Embryonic facial prominence (tissue), 1 donor: ENCODE measurements at regions not wholly inside any gene's neighbourhood (a gene's known extent, or its start where the extent isn't known, plus 50 kb on each side); places are given as distances from the start of the nearest gene placed in this dataset.

Experiments used
- DNase-seq: peaks from one replicate; pipeline ENCODE4 v3.0.0-alpha.2; 2016; ENCODE audit errors: extremely low spot score

DNA sequence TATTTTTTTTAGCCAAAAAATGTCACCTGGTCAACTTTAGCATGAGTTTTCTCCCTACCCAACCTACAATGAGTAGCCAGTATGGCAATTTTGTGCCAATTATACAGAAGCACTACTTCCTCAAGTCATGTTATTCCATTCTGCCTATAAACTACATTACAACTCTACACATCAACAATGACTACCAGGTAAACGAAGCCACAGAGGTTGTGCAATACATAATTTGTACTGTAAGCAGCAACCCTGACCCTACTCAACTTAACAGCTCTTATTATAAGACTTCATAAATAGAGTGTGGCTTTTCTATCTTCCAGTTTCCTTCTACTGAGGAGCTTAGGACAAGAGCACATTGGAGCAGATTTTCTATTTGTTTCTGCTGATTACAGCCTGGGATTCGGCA lies 160.5 kb downstream of the HS3ST1 start:
- DNase-seq = no peak

DNA sequence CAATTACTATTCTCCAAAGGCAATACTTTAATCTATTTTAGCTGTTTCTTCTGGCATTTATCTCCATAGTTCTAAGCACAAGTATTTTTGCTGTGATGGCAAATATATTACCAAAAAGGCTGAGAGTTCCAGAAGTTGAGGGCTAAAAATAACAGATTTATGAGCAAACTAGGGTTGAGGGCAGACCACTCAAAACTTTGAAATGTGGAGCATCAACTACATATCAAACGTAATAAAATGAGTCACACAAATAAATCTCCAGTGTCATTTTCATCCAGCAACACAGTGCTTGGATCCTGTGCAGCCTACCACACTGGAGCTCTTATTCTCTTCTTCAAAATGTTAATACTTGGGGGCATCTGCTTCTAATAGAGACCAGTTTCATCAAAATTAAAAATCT lies 163.9 kb downstream of the HS3ST1 start:
- DNase-seq = no peak

DNA sequence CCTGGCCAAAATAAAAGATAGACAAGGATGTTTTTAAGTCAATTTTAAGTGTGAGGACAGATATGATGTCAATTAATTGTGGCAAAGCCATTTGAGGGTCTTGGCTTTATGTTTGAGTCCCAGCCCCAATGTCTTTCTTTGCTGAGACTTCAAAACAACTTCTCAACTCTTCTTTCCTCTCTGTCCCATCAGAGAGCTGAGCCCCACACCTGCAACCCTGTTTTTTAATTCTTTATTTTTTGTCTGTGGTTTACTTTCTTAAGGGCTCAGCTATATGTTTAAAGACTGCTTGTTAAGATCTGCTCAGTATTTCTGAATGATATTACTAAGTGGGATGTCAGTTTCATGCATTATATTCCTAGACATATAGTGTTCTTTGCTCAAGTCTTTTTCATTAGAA lies 164.3 kb downstream of the HS3ST1 start:
- no peak for DNase-seq

DNA sequence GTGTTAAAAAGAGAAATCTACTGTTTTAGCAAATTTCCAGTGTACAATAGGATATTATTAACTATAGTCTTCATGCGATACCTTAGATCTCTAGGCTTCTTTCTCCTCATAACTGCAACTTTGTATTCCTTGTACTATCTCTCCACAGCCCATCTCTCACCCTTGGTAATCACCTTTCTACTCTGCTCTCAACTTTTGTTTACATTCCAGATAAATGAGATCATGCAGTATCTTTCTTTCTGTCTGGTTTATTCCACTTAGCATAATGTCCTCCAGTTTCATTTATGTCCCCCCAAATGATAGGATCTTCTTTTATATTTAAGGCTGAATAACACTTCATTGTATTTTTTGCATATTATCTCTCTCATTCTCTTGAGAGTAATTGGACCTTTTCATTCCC lies 165.5 kb downstream of the HS3ST1 start:
- no peak for DNase-seq

DNA sequence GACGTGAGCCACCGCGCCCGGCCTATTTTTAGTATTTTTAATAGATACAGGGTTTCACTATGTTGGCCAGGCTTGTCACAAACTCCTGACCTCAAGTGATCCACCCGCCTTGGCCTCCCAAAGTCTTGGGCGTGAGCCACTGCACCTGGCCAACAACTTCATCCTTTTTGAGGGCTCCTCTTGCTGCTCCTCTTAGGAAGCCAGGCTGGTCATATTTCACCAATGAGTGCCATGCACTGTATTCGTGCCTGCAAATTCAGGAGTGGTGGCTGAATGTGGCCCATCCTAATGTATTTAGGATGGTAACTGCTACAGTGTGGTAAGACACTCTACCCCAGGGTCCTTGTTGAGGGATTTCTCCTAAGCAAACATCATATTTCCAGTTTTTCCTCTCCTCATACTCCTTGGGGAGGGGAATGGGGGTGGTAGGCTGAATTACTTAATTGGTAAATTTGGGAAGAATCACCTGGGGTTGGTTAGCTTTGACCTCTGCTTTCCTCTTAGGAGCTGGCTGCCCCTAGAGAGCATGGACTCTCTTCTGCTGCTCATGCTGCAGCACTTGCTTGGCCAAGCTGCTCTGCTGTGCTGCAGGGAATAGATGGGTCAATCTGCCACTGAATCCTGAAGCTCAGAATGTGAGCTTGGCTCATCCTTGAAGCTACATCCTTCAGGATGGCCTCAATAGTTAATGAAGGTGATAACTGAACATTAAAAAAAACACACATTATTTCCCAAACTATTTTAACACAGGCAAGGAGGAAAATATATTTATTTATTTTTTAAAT lies 167.4 kb downstream of the HS3ST1 start:
- DNase-seq = no peak

DNA sequence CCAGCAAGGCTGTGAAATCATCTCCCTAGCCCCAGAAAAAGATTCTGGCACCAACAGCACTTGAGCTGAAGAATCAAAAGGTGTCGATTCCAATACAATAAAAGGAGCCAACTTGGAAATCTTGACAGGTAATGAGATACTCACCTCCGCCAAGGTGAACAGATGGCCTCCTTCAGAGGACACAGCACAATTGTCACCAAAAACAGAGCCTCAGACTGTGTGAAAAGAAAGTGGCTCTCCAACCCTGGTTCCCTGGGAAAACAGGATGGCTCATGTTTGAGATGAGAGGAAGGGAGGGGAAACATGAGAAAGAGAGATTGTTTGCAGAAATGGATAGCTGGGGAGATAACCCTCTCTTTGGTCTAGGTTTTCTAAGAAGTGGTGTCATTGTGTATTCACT lies 168.9 kb downstream of the HS3ST1 start:
- no peak for DNase-seq

DNA sequence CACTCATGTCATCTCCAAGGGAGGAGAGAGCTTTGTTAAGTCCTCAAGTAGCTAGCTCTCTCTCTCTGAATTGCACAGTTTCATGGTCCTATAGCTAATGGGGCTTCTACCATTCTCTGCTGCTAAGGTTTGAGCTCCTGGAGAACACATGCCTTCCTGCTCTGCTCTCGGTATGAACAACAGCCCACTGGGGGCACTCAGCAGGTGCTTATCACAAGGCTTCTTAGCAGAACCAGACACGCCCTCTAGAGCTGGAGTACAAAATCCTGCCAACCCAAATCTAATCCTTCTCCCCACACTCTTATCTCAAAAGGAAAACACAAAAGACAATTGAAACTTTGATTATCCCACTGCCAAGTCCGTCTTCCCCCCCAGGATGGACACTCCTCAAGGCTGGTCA lies 176.5 kb downstream of the HS3ST1 start:
- DNase-seq = no peak

DNA sequence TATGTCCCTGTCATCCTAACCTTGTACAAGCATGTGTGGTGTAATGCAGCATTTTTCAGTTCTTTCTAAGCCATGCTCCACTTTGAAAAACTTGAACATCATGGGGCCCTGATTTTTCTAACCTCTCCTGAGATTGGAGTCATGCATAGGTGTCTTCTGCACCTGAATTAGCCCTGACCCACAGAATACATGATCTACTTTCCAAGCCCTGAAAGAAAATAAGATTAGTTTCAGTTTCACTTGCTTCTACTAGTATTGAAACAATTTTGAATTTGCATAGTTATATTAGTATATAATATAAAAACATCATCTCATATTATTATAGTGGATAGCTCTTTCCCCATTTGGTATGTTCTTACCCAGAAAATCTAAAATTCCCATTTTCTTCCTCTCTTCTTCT lies 178.2 kb downstream of the HS3ST1 start:
- DNase-seq = no peak

DNA sequence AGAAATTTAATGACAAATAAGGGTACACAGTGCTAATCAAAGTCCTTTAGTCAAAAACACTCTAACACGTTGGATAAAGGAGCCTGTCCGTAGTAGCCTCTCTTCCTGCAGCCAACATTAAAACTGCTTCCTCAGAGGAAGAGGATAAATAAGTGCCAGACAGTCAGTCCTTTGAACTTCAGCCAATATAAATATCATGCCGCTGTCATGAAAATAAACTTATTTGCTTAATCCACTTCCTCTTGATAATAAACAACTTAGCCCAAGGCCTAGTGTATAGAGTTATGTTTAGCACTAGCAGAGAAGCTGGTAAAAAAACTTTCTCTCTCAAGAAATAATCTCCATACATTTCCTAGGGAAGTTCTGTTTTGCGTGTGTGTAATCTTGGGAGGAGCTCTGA lies 196.7 kb downstream of the HS3ST1 start:
- DNase-seq = no peak

DNA sequence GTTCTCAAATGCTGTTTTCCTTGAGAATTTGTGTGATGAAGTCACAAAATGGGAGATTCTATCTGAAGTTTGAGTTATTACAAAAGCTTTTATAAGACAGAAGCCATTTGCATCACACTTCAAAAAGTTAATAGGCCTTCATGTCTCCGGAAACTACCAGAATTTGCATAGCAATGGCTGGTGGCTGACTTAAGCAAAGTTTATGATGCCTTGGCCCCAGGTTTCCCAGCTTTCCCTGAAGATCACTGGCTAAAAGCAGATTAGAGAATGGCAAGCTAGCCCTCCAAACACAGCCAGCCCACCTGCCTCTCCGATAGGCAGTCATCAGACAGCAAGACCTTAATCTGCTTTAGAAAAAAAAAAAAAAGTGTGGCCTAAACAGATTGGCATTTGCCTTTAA lies 197.8 kb downstream of the HS3ST1 start:
- DNase-seq = no peak

DNA sequence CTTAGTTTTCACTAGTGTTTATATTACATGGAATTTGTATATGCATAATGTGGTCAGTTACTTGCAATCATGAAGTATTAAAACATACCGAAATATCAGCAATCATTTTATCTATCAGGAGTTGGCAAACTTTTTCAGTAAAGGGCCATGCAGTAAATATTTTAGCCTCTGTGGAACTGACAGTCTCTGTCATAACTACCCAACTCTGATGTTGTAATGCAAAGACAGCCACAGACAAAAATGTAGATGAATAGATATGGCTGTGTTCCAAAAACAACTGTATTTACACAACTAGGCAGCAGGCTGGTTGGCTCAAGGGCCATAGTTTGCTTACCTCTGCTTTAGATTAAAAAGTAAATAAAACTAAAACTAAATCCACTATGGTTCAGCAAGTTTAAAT lies 200.2 kb downstream of the HS3ST1 start:
- DNase-seq = no peak

DNA sequence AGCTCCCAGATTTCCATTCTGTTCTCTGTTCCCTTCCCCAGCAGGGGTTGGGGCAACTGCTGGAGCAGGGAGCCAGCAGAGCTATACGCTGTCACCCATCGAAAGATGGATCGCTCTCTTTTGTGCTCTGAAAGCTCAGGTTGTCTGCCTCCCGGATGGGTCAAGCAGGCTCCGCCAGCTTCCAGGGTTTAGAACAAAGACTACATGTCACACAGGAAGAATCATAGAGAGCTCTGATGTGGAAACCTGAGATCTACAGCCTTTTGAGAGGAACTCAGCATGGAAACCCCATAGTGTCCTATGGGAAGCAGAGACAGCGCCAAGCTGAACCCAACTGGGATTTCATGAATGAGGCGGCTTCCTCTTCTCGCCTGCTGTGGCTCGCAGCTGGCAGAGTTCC lies 205.4 kb downstream of the HS3ST1 start:
- no peak for DNase-seq

DNA sequence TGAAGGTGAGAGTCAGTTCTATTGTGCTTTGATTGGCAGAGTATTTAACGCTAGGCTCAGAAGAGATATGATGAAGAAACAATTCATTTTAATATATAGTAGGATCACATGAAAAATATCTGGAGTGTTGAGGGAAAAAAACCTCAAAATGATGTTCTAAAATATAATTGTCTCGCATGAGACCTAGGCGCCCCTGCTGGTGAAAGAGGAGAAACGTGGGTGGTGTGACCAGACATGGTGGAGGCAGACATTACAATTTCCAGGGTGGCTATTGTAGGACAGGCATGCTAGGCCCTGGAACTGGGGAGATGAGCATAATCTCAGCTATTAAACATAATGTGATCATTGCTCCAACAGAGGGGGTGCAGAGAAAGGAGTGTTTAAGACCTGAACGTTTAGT lies 210.0 kb downstream of the HS3ST1 start:
- DNase-seq = no peak

DNA sequence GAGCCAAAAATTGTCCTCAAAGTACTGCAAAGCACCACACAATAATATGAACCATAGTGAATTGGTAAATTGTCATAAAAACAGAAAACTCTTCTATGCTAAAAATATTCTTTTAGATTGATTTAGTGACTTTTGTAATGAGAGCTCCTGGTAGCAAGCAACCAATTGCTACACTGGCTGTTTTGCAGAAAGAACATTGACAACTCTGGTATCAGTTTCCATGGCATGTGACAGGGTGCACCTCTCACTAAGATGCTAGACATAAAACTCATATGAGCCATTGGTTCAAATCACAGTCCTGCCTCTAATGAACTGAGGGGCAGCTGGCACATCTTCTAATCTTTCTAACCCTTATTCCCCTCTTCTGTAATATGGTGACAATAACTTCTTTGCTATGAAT lies 212.2 kb downstream of the HS3ST1 start:
- no peak for DNase-seq

DNA sequence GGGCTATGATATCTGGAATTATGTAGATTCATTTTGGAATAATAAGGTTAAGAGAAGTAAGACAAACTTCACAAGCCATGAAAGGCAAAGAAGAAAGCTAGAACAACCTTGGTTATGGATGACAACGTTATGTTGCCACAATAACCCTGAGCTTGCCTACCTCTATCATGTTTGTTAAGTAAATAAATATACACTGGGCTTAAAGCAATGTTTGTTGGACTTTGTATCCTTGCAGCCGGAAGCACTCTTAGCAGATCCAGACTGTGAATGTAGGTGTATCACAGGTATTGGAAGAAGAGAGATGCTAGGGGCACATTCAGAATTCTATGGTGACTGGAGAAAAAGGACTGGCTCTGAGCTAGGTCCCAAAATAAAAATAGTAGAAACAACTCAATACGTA lies 214.4 kb downstream of the HS3ST1 start:
- DNase-seq = no peak

DNA sequence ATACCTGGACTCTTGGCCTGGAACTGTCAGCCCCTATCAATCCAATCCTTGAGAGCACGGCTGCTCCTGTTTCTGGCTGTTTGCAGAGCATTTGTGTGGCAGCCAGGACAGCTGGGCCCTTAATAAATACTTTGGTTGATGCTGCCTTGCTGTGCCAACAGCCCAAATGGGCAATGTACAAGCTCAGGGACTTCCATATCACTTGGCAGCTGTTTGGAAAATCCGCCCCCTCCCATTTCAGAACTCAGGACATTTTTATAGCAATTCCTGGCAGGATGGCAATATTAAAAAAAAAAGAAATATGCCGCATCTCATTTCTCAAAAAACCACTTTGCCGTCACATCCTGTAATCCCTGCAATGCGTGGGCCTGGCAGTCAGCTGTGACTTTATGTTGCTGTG lies 218.9 kb downstream of the HS3ST1 start:
- DNase-seq = no peak

DNA sequence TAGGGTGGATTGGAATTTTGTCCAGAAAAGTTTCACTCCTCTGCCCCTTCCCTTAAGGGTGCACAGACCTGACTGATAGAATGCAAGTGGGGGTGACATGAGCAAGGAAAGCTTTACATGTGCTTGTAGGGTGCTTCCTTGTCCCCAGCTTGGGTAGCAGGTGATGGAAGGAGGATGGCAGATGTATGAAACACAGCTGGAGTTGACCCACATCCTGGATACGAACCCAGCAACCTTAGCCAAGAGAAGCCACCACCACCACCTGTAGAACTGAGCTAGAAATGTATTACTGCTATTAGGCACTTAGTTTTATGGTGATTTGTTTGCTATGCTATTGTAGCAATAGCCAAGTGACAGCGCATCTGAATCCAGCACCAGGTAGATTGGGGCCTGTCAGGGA lies 227.4 kb downstream of the HS3ST1 start:
- DNase-seq = no peak

DNA sequence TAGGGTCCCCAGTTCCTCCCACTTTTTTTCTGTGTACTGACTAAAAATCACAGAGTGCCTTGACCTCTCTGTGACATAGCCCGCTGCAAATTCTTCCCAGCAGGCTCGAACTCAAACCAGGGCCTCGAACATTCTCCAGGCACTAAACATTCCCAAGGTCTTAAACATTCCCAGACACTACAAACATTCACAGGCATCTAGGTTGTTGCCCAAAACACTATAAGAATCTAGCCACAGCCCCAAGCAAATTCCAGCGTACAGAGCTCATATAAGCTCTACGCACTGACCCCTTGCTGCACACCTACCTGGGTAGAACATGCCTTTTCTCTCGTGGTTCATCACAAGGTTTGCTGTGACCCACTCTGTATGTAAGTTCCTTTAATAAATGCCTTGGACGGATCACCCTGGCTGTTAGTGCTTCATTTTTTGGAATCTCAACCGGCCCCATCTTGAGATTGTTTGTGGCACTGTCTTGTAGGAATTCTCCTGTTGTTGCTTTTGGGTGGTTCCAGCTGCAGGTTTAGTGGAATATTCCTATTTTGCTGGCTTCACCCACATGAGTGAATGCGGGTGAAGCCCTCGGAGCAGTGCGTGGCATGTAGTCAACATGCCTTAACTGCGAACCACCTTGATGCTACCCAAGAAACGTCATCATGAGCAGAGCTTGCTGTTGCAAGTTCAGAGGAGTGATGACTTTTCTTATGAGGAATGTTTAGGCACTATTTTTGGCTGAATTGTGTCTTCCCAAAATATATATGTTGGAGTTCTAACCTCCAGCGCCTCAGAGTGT lies 230.0 kb downstream of the HS3ST1 start:
- DNase-seq = no peak

DNA sequence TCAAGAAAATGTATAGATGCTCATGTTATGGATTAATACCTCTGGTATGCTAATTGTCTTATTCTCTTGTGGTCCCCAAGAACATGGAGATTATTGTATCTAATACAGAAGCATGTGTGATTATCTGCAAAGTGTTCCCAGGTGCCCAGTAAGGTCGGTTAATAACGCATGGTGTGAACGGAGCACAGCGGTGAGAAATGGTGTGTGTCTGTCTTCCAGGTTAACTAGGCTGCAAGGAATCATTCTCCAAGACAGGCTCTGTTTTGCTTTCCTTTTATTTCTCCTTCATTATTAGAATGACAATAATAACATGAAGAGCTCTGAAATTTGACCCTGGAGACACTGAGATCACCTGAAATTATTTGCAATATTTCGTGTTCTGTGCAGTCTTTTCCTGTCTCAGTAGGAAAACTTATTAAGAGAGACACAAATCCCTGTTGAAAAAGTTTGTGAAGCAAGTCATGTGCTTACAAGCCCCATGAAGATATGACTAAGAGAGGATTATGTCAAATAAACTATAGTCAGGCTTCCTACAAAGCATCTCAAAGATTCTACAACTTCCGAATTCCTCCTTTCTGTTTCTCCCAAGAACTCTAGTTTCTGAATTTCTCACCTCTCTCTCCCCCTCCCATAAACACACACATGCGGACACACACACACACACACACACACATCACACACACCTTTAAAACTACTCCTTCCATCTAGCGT lies 230.9 kb downstream of the HS3ST1 start:
- DNase-seq = no peak

DNA sequence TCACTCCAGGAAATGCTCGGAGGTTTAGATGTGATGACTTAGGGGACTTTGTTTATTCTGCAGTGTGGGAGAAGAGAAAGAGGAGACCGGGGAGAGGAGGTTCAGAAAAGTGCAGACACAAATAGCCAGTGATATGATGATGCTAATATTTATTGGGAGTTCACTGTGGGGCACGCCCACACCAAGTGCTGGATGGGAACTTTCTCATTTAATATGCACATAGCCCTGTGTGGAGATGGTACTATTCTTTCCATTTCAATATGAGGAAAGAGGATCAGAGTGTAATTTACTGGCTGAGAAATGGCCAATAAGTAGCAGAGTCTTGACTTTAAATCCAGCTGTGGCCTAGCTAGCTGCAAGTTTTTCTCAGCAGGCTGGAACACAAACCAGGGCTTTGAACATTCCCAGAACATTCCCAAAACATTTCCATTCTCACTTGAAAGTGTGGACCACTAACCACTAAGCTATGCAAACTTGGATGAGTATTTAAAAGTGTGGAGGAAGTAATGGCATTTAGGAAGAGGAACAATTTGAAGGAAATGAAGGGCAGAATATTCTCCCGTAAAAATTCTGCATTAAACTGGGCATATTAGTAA lies 231.7 kb downstream of the HS3ST1 start:
- DNase-seq = no peak

DNA sequence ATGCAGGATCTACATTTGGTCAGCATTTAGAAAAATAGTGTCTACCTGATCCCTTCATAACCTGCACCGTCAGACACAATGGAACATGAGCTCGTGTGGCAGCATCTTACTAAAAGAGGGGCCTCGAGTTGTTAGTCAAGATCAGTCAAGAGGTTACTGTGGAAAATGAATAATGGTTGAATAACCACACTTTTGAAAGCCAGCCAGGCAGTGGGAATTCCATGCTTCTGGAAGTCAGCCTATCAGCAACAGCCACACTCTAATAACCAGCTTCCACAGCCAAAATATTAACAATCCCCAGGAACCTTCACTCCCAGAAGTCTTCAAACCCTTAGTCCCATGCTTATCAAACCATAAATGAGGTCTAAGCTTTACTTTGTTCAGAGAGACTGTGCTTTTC lies 234.3 kb downstream of the HS3ST1 start:
- no peak for DNase-seq

DNA sequence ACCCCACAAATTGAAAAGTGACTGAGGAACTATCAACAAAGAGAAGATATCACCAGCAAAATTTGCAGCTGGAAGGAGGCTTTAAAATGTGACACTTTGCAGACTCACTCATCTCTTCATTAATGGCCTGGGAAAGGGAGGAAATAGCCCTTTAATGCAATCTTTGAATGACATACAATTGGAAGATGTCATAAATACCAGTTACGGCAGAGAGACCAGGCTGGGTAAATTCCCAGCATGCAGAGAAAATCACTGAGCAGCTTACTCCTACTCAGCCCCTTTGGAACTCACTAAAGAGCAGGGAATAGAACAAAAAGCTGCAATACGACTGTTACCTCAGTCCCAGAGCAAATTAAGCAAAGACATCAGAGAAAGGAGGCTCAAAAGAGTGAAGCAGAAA lies 238.9 kb downstream of the HS3ST1 start:
- DNase-seq = no peak
